ENCODE measurements at regions not wholly inside any gene's neighbourhood (a gene's known extent, or its start where the extent isn't known, plus 50 kb on each side); places are given as distances from the start of the nearest gene placed in this dataset.

- no peak for TF ChIP-seq CTCF (IDR thresholded peaks at IDR 0.05; ENCODE audit: extremely low read depth, missing control alignments)
- no peak for DNase-seq (ENCODE audit: low spot score)
These were observed 369.0 kb upstream of the IRX4 start for GRCh38 chr5:2251751-2252150.

GRCh38 chr5:2251298-2251697 lies 368.6 kb upstream of the IRX4 start:
- TF ChIP-seq CTCF (IDR thresholded peaks at IDR 0.05; ENCODE audit: extremely low read depth, missing control alignments): no peak
- no peak for DNase-seq (ENCODE audit: low spot score)

GRCh38 chr5:2250365-2250950 lies 367.7 kb upstream of the IRX4 start:
- TF ChIP-seq CTCF (IDR thresholded peaks at IDR 0.05; ENCODE audit: extremely low read depth, missing control alignments): no peak
- no peak for DNase-seq (ENCODE audit: low spot score)

GRCh38 chr5:2249442-2249841 lies 366.7 kb upstream of the IRX4 start:
- DNase-seq (ENCODE audit: low spot score): no peak
- TF ChIP-seq CTCF (IDR thresholded peaks at IDR 0.05; ENCODE audit: extremely low read depth, missing control alignments): no peak

GRCh38 chr5:2249026-2249425 lies 366.3 kb upstream of the IRX4 start:
- no peak for DNase-seq (ENCODE audit: low spot score)
- no peak for TF ChIP-seq CTCF (IDR thresholded peaks at IDR 0.05; ENCODE audit: extremely low read depth, missing control alignments)

GRCh38 chr5:2242539-2242938 lies 359.8 kb upstream of the IRX4 start:
- no peak for TF ChIP-seq CTCF (IDR thresholded peaks at IDR 0.05; ENCODE audit: extremely low read depth, missing control alignments)
- no peak for DNase-seq (ENCODE audit: low spot score)

GRCh38 chr5:2241842-2242241 lies 359.1 kb upstream of the IRX4 start:
- no peak for TF ChIP-seq CTCF (IDR thresholded peaks at IDR 0.05; ENCODE audit: extremely low read depth, missing control alignments)
- no peak for DNase-seq (ENCODE audit: low spot score)

Measured in GM20000 (cell line).